ENCODE measurements at regions not wholly inside any gene's neighbourhood (a gene's known extent, or its start where the extent isn't known, plus 50 kb on each side); places are given as distances from the start of the nearest gene placed in this dataset.

- WGBS, 5 donors = 69 to 81% (median 75%) methylated on average over 9 of the region's 9 CpGs
- Histone ChIP-seq H3K4me3 (no peak overlapping the region), H3K4me1 (no peaks in the 10 kb centered on the region), H3K27me3 (replicated peaks in 1 of 7) (no peaks in the 10 kb centered on the region), H3K27ac (no peak overlapping the region), H3K36me3 (no peaks in the 10 kb centered on the region), H3K9me3 (no peaks in the 10 kb centered on the region)
- no peak for DNase-seq
- no peak for TF ChIP-seq CTCF (IDR thresholded peaks at IDR 0.05 in 8 of 11, conservative IDR thresholded peaks at IDR 0.05 in 3 of 11)
- intact Hi-C loops (cut with DNase I; ENCODE audit: low total_unique reads) = no loop called here
Observed at GRCh38 chr9:113793558-113793957, 82.6 kb upstream of the ZNF618 start.

- Histone ChIP-seq H3K27ac (no peak overlapping the region), H3K9me3 (no peaks in the 10 kb centered on the region), H3K4me1 (no peaks in the 10 kb centered on the region), H3K27me3 (replicated peaks in 1 of 7) (no peaks in the 10 kb centered on the region), H3K36me3 (no peaks in the 10 kb centered on the region), H3K4me3 (no peak overlapping the region)
- WGBS, 5 donors = 85 to 91% (median 87%) methylated on average over 6 of the region's 6 CpGs
- intact Hi-C loops (cut with DNase I; ENCODE audit: low total_unique reads) = no loop called here
- TF ChIP-seq CTCF (IDR thresholded peaks at IDR 0.05 in 8 of 11, conservative IDR thresholded peaks at IDR 0.05 in 3 of 11) (no peak), POLR2A (IDR thresholded peaks at IDR 0.05) (no peak), POLR2AphosphoS5 (IDR thresholded peaks at IDR 0.05) (no peak)
- DNase-seq = no peak
Observed at GRCh38 chr9:113794721-113795120, 81.4 kb upstream of the ZNF618 start.

- no peak for DNase-seq
- no peaks in the 10 kb centered on the region for H3K27me3 ChIP-seq (replicated peaks in 1 of 7)
- H3K4me3 ChIP-seq = no peak overlapping the region
- no peak overlapping the region for H3K27ac ChIP-seq
- H3K36me3 ChIP-seq = no peaks in the 10 kb centered on the region
- TF ChIP-seq CTCF (IDR thresholded peaks at IDR 0.05 in 8 of 11, conservative IDR thresholded peaks at IDR 0.05 in 3 of 11) (no peak), POLR2A (IDR thresholded peaks at IDR 0.05) (no peak), POLR2AphosphoS5 (IDR thresholded peaks at IDR 0.05) (no peak)
- intact Hi-C loops (cut with DNase I; ENCODE audit: low total_unique reads) = no loop called here
- no peaks in the 10 kb centered on the region for H3K9me3 ChIP-seq
- H3K4me1 ChIP-seq = no peaks in the 10 kb centered on the region
- WGBS, 5 donors = 80 to 94% (median 88%) methylated on average over 2 of the region's 2 CpGs
Observed at GRCh38 chr9:113795811-113796392, 80.2 kb upstream of the ZNF618 start.

GRCh38 chr9:113796646-113797426 is 79.3 kb upstream of the ZNF618 start:
- Histone ChIP-seq H3K36me3 (no peaks in the 10 kb centered on the region), H3K27me3 (replicated peaks in 1 of 7) (no peaks in the 10 kb centered on the region), H3K4me1 (no peaks in the 10 kb centered on the region), H3K9me3 (no peaks in the 10 kb centered on the region), H3K27ac (no peak overlapping the region), H3K4me3 (no peak overlapping the region)
- TF ChIP-seq CTCF (IDR thresholded peaks at IDR 0.05 in 8 of 11, conservative IDR thresholded peaks at IDR 0.05 in 3 of 11) (no peak), POLR2AphosphoS5 (IDR thresholded peaks at IDR 0.05) (no peak), POLR2A (IDR thresholded peaks at IDR 0.05) (no peak)
- no peak for DNase-seq
- WGBS, 5 donors = 88 to 91% (median 90%) methylated on average over 13 of the region's 13 CpGs
- intact Hi-C loops (cut with DNase I; ENCODE audit: low total_unique reads) = no loop called here

Measured in spleen (tissue), 11 donors.